ENCODE measurements at regions not wholly inside any gene's neighbourhood (a gene's known extent, or its start where the extent isn't known, plus 50 kb on each side); places are given as distances from the start of the nearest gene placed in this dataset.

GRCh38 chr3:27584874-27585273, 100.7 kb upstream of the SLC4A7 start (continued):
- TF ChIP-seq ASH2L (IDR thresholded peaks at IDR 0.05; ENCODE audit: insufficient read length, low read depth, low read length): no peak
- TF ChIP-seq, protein P1, sequence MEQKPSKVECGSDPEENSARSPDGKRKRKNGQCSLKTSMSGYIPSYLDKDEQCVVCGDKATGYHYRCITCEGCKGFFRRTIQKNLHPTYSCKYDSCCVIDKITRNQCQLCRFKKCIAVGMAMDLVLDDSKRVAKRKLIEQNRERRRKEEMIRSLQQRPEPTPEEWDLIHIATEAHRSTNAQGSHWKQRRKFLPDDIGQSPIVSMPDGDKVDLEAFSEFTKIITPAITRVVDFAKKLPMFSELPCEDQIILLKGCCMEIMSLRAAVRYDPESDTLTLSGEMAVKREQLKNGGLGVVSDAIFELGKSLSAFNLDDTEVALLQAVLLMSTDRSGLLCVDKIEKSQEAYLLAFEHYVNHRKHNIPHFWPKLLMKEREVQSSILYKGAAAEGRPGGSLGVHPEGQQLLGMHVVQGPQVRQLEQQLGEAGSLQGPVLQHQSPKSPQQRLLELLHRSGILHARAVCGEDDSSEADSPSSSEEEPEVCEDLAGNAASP (CRISPR knock-in tag; IDR thresholded peaks at IDR 0.05; ENCODE audit: borderline replicate concordance): peak; percentile 29; the same call in 1 of the 2 replicates
- TF ChIP-seq, protein P2, sequence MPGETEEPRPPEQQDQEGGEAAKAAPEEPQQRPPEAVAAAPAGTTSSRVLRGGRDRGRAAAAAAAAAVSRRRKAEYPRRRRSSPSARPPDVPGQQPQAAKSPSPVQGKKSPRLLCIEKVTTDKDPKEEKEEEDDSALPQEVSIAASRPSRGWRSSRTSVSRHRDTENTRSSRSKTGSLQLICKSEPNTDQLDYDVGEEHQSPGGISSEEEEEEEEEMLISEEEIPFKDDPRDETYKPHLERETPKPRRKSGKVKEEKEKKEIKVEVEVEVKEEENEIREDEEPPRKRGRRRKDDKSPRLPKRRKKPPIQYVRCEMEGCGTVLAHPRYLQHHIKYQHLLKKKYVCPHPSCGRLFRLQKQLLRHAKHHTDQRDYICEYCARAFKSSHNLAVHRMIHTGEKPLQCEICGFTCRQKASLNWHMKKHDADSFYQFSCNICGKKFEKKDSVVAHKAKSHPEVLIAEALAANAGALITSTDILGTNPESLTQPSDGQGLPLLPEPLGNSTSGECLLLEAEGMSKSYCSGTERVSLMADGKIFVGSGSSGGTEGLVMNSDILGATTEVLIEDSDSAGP (CRISPR knock-in tag; IDR thresholded peaks at IDR 0.05; ENCODE audit: borderline replicate concordance): no peak
- peak; percentile 75 for TF ChIP-seq TARDBP (CRISPR knock-in tag; IDR thresholded peaks at IDR 0.05)
- TF ChIP-seq REST (IDR thresholded peaks at IDR 0.05; ENCODE audit: borderline replicate concordance in 1 of 2, low read depth in 1 of 2, low read length in 2 of 2): peak in 1 of 2 experiments; percentile 56; a peak in 1 of 4 replicates
- TF ChIP-seq SMC3 (IDR thresholded peaks at IDR 0.05; ENCODE audit: low read length): no peak
- no peak for TF ChIP-seq SP2 (CRISPR knock-in tag; IDR thresholded peaks at IDR 0.05)
- TF ChIP-seq, protein P3, sequence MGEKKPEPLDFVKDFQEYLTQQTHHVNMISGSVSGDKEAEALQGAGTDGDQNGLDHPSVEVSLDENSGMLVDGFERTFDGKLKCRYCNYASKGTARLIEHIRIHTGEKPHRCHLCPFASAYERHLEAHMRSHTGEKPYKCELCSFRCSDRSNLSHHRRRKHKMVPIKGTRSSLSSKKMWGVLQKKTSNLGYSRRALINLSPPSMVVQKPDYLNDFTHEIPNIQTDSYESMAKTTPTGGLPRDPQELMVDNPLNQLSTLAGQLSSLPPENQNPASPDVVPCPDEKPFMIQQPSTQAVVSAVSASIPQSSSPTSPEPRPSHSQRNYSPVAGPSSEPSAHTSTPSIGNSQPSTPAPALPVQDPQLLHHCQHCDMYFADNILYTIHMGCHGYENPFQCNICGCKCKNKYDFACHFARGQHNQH (CRISPR knock-in tag; IDR thresholded peaks at IDR 0.05): 0 out of 2 replicates have a peak, but pooled peaks have one; percentile 34
- TF ChIP-seq HMG20A (CRISPR knock-in tag; IDR thresholded peaks at IDR 0.05; ENCODE audit: borderline replicate concordance): peak; percentile 65; the same call in 1 of the 2 replicates
- peak; percentile 84 for TF ChIP-seq POGZ (CRISPR knock-in tag; IDR thresholded peaks at IDR 0.05)
- TF ChIP-seq ZNF792 (CRISPR knock-in tag; IDR thresholded peaks at IDR 0.05): 0 out of 2 replicates have a peak, but pooled peaks have one; percentile 29
- TF ChIP-seq EP300 (IDR thresholded peaks at IDR 0.05; ENCODE audit: low read depth in 2 of 2, low read length in 2 of 2): peak in 1 of 2 experiments; percentile 66; a peak in 2 of 4 replicates
- TF ChIP-seq EP300 (CRISPR knock-in tag; IDR thresholded peaks at IDR 0.05; ENCODE audit: borderline replicate concordance): peak; percentile 23; the same call in 1 of the 2 replicates
- no peak for TF ChIP-seq ZNF777 (CRISPR knock-in tag; IDR thresholded peaks at IDR 0.05)
- TF ChIP-seq SIX1 (CRISPR knock-in tag; IDR thresholded peaks at IDR 0.05; ENCODE audit: borderline replicate concordance): 0 out of 2 replicates have a peak, but pooled peaks have one; percentile 70
- TF ChIP-seq ZNF124 (CRISPR knock-in tag; IDR thresholded peaks at IDR 0.05): peak; percentile 54; the same call in 1 of the 2 replicates
- TF ChIP-seq, protein P4, sequence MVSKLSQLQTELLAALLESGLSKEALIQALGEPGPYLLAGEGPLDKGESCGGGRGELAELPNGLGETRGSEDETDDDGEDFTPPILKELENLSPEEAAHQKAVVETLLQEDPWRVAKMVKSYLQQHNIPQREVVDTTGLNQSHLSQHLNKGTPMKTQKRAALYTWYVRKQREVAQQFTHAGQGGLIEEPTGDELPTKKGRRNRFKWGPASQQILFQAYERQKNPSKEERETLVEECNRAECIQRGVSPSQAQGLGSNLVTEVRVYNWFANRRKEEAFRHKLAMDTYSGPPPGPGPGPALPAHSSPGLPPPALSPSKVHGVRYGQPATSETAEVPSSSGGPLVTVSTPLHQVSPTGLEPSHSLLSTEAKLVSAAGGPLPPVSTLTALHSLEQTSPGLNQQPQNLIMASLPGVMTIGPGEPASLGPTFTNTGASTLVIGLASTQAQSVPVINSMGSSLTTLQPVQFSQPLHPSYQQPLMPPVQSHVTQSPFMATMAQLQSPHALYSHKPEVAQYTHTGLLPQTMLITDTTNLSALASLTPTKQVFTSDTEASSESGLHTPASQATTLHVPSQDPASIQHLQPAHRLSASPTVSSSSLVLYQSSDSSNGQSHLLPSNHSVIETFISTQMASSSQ (IDR thresholded peaks at IDR 0.05; ENCODE audit: low read depth): no peak
- TF ChIP-seq, protein P4 (CRISPR knock-in tag; IDR thresholded peaks at IDR 0.05; ENCODE audit: borderline replicate concordance): peak; percentile 35; the same call in 1 of the 2 replicates
